HK-2 (cell line): ENCODE measurements at regions not wholly inside any gene's neighbourhood (a gene's known extent, or its start where the extent isn't known, plus 50 kb on each side); places are given as distances from the start of the nearest gene placed in this dataset.

Experiments
- DNase-seq: peaks from one replicate; pipeline ENCODE4 v3.0.0-alpha.2; 2018; ENCODE audit not compliant: unreplicated experiment

DNA sequence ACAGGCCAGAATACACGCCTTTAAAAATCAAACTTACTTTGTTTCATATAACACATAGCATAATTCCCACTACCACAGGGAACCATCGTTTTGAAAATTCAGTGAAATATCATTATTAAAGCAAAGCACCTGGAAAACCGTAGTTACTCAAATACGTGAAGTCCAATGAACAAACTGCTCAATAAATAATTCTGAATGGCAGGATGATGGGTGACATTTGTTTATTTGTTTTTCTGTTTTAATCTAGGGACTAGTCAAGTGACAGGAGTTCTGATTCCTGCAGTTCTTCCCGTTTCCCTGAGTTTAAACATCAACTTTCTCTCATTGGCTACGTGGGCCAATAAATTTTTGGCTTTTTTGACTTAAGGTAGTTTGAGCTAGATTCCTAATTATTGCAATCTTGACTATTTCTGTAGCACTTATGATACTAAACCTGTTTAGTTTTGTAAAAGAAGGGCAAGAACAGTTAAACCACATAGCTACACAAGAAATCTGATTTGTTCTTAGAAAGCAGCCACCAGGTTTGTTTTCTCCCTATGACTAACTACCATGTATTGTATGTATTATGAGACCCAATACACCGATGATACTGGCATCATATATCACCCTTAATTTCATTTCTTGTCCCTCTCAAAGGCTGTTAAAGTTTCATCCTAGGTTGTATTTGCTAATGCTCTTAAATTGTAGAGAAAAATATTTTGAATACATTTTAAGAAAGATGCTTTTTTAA is 411.2 kb downstream of the SHQ1 start:
- no peak for DNase-seq

- DNase-seq: no peak
These were observed 413.9 kb downstream of the SHQ1 start for GRCh38 chr3:72434296-72434695.

- no peak for DNase-seq
These were observed 416.0 kb downstream of the SHQ1 start for GRCh38 chr3:72432246-72432645.

DNA sequence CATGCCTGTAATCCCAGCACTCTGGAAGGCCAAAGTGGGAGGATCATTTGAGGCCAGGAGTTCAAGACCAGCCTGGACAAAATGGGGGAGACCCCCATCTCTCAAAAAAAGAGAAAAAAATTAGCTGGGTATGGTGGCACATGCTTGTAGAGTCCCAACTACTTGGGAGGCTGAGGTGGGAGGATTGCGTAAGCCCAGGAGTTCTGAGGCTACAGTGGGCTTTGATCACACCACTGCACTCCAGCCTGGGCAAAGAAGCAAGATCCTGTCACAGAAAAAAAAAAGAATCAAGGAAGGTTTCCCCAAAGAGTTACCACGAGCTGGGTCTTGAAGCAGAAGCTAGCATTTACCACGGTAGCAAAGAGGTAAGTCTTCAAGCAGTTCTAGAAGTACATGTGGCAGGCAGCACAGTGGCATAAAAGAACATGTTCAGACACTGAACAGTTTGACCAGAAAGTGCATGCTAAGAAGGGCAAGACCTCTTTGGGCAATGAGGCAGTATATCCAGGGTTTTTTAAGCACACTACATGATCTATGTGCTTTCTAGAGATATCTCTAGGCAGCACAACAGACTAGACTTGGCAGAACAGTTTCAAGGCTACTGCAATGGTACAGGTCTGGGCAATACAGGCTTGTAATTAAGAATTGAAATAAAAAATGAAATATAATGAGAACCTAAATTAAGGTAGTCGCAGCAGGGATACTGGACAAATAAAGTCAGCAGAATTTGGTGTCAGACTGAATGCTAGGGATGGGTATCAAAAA is 418.5 kb downstream of the SHQ1 start:
- DNase-seq: no peak

- no peak for DNase-seq
These were observed 419.4 kb downstream of the SHQ1 start for GRCh38 chr3:72428803-72429202.

DNA sequence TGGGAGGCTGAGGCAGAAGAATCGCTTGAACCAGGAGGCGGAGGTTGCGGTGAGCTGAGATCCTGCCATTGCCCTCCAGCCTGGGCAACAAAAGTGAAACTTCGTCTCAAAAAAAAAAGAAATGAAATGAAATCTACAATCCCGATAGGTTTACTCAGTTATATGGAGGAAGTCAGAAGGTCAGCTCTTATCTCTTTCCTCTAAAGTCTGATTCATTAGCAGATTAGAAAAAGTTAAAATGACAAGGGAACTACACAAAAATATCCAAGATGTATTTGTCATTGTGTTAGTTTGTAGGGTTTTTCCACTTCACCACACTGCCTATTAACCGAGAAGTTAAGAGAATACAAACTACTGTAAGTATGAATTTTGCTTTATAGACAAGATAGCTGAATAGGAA is 420.6 kb downstream of the SHQ1 start:
- no peak for DNase-seq

- DNase-seq: no peak
These were observed 421.4 kb downstream of the SHQ1 start for GRCh38 chr3:72426618-72427397.

DNA sequence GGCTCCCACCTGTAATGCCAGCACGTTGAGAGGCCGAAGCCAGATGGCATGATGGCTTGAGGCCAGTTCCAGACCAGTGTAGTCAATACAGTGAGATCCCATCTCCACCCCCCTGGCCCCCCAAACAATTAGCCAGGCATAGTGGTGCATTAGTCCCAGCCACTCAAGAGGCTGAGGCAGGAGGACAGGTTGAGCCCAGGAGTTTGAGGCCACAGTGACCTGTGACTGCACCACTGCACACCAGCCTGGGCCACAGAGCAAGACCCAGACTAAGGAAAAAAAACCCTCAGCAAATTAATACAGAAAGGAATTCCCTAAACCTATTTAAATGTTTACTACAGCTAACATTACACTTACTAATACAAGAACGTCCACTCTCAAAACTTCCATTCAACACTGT is 424.6 kb downstream of the SHQ1 start:
- DNase-seq: no peak

- DNase-seq: no peak
These were observed 426.5 kb downstream of the SHQ1 start for GRCh38 chr3:72421786-72422185.

GRCh38 chr3:72421126-72421525 is 427.1 kb downstream of the SHQ1 start:
- DNase-seq: no peak

- DNase-seq: no peak
These were observed 429.4 kb downstream of the SHQ1 start for GRCh38 chr3:72418856-72419255.

GRCh38 chr3:72418244-72418643 is 430.0 kb downstream of the SHQ1 start:
- DNase-seq: no peak

- no peak for DNase-seq
These were observed 433.7 kb downstream of the SHQ1 start for GRCh38 chr3:72414481-72415016.

DNA sequence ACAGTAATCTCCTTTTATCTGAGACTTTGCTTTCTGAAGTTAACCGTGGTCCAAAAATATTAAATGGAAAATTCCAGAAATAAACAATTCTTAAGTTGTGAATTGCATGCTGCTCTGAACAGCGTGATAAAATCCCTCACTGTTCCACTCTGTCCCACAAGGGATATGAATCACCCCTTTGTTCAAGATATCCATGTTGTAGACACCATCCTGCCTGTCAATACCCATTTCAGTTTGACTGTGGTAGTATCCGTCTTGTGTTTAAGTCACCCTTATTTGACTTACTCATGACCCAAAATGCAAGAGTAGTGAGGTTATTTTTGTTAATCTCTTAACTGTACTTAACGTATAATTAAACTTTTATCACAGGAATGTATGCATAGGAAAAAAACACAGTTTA is 435.0 kb downstream of the SHQ1 start:
- DNase-seq: no peak

DNA sequence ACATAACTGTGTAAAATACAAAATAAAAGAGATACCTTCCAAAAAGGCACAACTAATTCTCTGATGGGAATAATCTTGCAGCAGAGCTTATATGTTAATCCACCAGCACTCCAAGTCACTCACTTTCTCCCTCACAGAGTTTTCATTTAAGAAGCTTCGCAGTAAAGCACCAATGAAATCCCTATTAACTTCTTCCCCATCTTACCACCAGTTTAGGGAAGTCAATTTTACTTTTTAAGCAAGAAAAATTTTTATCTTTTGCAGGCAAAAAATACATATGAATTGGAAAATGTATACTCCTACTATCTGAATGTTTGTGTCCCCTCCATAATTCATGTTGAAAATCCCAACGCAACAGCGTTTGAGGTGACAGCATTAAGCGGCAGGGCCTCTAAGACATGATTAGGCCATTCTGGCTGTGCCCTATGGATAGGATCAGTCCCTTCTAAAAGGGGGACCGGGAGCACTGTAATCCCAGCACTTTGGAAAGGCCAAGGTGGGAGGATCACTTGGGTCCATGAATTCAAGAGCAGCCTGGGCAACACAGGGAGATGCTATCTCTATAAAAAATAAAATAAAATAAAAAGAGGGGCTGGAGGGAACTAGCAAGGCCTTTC is 435.8 kb downstream of the SHQ1 start:
- DNase-seq: no peak

DNA sequence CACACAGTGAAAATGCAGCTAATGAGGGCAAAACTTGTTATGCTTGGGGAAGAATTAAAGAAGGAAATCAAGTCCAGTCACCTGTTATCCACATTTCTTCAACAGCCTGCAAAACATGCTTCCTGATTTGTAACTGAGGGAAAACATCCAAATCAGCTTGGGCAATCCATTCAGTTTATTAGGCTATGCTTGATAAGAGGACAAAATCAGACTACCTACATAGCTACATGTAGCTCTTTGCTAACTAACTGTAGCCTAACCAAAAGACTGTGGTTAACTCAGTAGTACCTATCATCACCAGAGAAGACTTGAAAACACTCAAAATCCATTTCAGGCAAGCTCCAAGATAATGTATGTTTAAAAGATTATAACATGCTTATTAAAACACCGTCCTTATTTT is 436.4 kb downstream of the SHQ1 start:
- DNase-seq: no peak

- no peak for DNase-seq
These were observed 437.1 kb downstream of the SHQ1 start for GRCh38 chr3:72411126-72411525.

DNA sequence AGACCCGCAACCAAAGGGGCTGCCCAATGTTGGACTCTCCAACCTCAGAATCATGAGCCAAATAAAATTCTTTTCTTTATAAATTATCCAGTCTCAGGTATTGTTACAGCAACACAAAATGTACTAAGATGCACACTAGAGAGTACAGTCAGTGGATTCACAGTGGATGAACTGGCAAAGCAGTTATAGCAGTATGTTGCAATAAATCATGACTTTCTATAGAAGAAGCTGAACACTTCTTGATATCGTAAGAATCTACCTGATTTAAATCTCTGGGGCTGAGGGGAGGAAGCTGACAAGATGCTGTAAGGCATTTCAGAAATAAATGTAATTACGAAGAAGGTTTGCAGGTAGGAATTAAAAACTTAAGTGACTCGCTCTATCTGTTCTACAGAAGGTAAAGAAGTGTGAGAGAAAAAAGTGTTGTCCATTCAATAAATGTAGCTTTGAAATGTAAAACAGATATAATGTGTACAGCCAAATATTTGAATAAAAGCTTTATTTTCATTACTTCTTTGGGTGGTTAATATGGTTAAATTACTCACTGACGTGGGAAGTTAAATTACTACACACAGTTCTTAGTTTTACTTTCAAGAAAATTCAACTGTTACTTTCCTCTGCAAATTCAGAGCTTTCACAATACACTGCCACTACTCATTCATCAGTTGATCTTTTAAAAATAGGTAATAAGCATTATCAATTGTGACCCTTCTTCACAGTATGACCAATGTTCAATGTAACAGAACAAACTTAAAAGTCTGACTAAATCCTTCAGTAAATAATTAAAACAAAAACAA is 439.1 kb downstream of the SHQ1 start:
- DNase-seq: no peak

GRCh38 chr3:72407766-72408165 is 440.5 kb downstream of the SHQ1 start:
- DNase-seq: no peak

GRCh38 chr3:72405943-72406566 is 442.2 kb downstream of the SHQ1 start:
- no peak for DNase-seq
